GM23248 (cell line): ENCODE measurements at regions not wholly inside any gene's neighbourhood (a gene's known extent, or its start where the extent isn't known, plus 50 kb on each side); places are given as distances from the start of the nearest gene placed in this dataset.
"Not testable (repeated sequence)": the region's sequence is repeated elsewhere in the genome, so short reads cannot be mapped to it uniquely, and the experiment has no call there.

Experiments used
- EZH2 ChIP-seq: fragments of 200-600 bp; sonication (generic); IDR thresholded peaks from 2 replicates; pipeline ENCODE4 v1.6.1; 2018; ENCODE audit warnings: antibody characterized with exemption, mild to moderate bottlenecking; ENCODE audit not compliant: insufficient read depth, poor library complexity, severe bottlenecking
- EZH2phosphoT487 ChIP-seq: fragments of 200-600 bp; sonication (generic); IDR thresholded peaks from 2 replicates; pipeline ENCODE4 v1.6.1; 2018; ENCODE audit warnings: antibody characterized with exemption, moderate library complexity, mild to moderate bottlenecking, low read depth; ENCODE audit not compliant: insufficient read depth

DNA sequence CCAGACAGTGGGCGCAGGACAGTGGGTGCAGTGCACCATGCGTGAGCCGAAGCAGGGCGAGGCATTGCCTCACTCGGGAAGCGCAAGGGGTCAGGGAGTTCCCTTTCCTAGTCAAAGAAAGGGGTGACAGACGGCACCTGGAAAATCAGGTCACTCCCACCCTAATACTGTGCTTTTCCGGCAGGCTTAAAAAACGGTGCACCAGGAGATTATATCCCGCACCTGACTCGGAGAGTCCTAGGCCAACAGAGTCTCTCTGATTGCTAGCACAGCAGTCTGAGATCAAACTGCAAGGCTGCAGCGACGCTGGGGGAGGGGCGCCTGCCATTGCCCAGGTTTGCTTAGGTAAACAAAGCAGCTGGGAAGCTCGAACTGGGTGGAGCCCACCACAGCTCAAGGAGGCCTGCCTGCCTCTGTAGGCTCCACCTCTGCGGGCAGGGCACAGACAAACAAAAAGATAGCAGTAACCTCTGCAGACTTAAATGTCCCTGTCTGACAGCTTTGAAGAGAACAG lies 116.4 kb downstream of the CXCL12 start:
- TF ChIP-seq EZH2phosphoT487, EZH2: not testable (repeated sequence)
